HG03342 (cell line): ENCODE measurements at regions not wholly inside any gene's neighbourhood (a gene's known extent, or its start where the extent isn't known, plus 50 kb on each side); places are given as distances from the start of the nearest gene placed in this dataset.

Experiments used
- ATAC-seq: cut with Tn5 transposase; IDR thresholded peaks from one replicate; pipeline ENCODE4 v1.9.1; 2021; ENCODE audit warnings: mild to moderate bottlenecking, moderate library complexity; ENCODE audit not compliant: unreplicated experiment

GRCh38 chr12:17810399-17810798 lies 279.6 kb downstream of the RERGL start:
- no peak for ATAC-seq

GRCh38 chr12:17809206-17809605 lies 280.8 kb downstream of the RERGL start:
- no peak for ATAC-seq

DNA sequence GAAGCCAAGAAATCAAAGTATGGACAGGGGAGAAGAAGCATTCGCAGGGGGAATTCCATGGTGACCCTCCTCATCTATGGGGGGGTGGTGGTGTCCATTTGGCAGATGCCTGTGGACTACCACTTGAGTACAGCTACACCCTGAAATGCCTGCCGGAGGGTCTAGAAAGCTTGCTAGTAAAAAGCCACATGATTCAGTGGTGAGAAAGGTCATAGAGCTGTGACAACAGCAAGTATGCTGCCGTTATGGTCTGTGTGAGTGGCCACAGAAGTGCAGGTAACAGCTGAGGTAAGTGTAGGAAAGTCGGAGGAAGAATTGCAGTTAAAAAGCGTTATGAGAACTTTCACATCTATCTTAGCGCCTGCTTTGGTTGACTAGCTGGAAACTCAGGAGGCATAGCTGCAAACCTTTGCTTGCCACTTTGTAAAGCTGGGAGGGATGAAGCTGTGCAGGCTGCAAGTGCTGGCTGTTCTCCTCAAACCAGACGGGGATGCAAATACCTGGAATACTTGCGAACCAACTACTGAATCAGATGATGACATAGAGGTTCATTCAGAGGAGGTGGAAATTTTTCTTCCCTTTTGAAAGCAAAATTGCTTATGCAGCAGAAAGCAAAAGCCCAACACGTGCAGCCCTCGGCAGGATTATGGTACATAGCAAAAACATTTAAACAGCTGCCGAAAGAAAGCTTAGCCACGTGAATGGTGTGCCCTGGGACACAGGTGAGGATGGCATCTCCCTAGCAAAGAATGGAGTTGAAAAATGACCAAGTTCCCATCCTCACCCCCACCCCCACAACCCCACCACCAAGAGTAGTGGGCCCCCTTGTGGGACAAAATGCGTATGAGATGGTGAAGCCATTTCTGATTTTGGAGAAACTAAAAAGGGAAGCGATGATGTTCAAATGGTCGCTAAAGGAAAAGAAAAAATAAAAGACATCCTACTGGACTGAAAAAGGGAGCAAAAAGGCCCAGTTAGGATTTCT lies 287.0 kb downstream of the RERGL start:
- ATAC-seq = no peak

GRCh38 chr12:17793854-17794253 lies 296.1 kb downstream of the RERGL start:
- ATAC-seq = no peak

GRCh38 chr12:17778242-17778641 lies 311.8 kb downstream of the RERGL start:
- ATAC-seq = no peak

GRCh38 chr12:17763366-17763765 lies 326.6 kb downstream of the RERGL start:
- ATAC-seq = no peak

- no peak for ATAC-seq
Observed at GRCh38 chr12:17759982-17760381, 330.0 kb downstream of the RERGL start.
